ENCODE measurements at regions not wholly inside any gene's neighbourhood (a gene's known extent, or its start where the extent isn't known, plus 50 kb on each side); places are given as distances from the start of the nearest gene placed in this dataset.

DNA sequence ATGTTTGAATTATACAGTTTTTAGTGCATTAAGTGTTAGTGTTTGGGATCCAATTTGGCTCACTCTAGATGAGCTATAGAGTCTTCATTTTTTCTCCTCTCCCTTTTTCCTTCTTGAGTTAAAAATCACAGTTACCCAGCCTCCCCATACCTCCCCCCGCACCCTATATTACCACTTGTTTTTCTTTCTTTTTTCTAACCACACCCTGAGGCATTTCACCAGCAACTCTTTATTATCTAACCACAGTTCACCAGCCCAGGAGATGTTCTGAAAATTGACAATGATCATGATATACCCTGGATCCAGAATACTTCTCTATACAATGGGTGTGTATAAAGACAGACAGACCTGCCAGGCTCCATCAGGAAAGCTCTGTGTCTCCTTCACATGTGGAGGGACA is 86.5 kb upstream of the UBL3 start:
- Histone ChIP-seq H3K9me3 (no peaks in the 10 kb centered on the region), H3K27me3 (ENCODE audit: low read depth) (no peaks in the 10 kb centered on the region), H3K4me1 (peaks cover 10% of the 10 kb centered on the region), H3K4me3 (no peak overlapping the region), H3K36me3 (no peaks in the 10 kb centered on the region), H3K27ac (no peak overlapping the region)
- intact Hi-C loops (cut with DNase I), result no loop called here
- TF ChIP-seq, protein P1, sequence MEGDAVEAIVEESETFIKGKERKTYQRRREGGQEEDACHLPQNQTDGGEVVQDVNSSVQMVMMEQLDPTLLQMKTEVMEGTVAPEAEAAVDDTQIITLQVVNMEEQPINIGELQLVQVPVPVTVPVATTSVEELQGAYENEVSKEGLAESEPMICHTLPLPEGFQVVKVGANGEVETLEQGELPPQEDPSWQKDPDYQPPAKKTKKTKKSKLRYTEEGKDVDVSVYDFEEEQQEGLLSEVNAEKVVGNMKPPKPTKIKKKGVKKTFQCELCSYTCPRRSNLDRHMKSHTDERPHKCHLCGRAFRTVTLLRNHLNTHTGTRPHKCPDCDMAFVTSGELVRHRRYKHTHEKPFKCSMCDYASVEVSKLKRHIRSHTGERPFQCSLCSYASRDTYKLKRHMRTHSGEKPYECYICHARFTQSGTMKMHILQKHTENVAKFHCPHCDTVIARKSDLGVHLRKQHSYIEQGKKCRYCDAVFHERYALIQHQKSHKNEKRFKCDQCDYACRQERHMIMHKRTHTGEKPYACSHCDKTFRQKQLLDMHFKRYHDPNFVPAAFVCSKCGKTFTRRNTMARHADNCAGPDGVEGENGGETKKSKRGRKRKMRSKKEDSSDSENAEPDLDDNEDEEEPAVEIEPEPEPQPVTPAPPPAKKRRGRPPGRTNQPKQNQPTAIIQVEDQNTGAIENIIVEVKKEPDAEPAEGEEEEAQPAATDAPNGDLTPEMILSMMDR (IDR thresholded peaks at IDR 0.05), result no peak
- DNase-seq, result no peak
- no peak for ATAC-seq

DNA sequence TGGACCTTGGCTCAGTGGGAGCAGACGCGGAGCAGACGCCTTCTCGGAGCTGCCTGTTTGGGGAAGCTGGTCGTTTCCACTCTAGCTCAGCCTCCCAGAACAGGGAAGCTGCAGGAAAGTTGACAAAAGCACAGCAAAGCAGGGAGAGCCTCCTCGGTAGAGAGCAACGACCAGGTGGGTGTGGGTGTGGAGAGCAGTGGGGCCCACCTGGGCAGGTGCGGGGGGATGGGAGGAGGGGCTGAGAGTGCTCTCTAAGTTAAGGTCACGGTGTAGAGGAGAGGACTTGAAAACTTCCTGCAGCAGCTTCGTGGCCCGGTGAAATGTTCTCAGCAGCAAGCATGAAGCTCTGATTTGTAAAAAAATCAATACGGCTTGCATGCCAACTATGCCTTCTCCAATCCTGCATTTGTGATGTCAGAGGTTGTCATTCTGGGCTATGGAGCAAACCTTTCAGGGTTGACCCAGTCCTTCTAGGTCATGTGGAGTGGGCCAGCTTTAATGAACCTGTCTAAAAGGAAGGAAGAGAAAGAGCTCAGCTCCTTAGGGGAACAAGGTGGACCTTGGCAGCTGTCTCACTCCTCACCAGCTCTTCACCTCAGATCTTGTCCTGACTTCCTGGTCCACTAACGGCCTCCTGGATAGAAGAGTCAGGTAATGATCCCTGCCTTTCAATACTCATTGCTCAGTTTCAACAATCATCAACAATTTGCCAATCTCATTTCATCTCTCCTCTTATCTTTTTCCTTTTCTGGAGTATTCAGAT is 85.8 kb upstream of the UBL3 start:
- H3K4me1 ChIP-seq, result peaks cover 10% of the 10 kb centered on the region
- H3K36me3 ChIP-seq, result no peaks in the 10 kb centered on the region
- H3K4me3 ChIP-seq, result peak overlapping the region; percentile 29
- no peaks in the 10 kb centered on the region for H3K9me3 ChIP-seq
- H3K27me3 ChIP-seq (ENCODE audit: low read depth), result no peaks in the 10 kb centered on the region
- TF ChIP-seq, protein P1 (IDR thresholded peaks at IDR 0.05), result no peak
- ATAC-seq (peak; percentile 39 to 62), DNase-seq (peak; percentile 51)
- intact Hi-C loops (cut with DNase I), result no loop called here
- H3K27ac ChIP-seq, result no peak overlapping the region

DNA sequence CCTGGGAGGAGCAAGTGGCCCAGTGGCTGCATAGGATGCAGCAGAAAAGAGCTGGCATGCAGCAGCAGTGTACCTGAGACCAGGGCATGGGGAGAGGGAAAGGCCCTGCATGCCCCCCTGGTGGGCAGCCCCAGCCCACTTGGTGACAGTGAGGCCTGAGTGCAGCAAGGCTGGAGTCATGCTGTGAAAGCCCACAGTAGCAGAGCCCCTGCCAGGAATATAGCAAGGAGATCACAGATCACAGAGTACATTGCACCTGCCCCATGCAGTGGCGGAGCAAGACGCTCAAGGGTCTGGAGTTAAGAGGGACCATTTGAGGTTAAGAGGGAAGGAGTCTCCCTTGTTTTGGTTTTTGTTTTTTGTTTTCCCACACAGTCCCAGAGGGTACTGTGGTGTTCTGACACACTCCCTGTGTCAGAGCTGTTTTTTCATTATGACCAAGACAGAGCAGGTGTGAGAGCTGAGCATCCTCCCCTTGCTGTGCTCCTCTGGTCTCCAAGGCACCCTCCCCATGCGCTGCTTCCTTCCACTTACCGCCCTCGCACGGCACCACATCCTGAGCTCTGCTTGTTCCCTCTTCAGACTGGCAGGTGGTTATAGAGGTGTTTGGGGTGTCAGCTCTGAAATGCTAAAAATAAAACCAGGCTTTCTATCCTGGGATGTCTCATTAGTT is 85.0 kb upstream of the UBL3 start:
- peak; percentile 59 for DNase-seq
- H3K4me3 ChIP-seq, result peak overlapping the region; percentile 29
- intact Hi-C loops (cut with DNase I), result no loop called here

DNA sequence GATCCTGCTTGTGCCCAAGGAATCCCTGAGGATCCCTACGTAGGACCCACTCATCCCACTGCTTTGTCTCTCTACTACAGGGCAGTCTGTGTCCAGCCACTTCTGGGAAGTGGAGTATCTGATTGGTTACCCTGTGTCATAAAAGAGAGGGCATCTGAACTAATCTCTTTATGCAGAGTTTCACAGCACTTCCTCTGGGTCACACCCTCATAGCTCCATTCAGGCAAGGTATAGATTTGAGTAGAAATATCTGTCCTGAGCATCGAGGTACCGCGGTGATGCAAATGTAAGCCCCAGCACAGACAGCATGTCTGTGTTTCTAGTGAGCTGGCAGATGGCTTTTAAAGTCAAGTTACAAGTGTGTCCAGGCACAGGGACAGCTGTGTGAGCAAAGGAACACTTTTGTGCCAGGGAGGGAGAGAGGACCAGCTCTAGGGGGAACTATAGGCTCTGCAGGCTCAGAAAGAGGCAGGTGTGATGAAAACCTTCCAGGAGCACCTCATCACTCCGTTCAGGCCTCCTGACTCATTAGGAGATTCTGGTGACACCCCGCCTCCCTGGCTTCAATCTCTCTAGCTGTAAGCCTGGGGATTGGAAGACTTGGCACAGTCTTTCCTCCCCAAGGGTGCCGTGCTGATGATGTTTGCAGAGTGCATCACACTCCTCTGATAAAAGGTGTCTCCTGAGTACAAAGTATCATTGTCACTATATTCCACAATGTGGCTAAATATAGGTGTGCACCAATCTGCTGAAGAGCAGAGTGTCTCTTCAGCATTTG is 84.3 kb upstream of the UBL3 start:
- Histone ChIP-seq H3K27ac (no peak overlapping the region), H3K4me3 (no peak overlapping the region), H3K36me3 (no peaks in the 10 kb centered on the region), H3K4me1 (peaks cover 10% of the 10 kb centered on the region), H3K9me3 (no peaks in the 10 kb centered on the region), H3K27me3 (ENCODE audit: low read depth) (no peaks in the 10 kb centered on the region)
- ATAC-seq (no peak), DNase-seq (no peak)
- TF ChIP-seq, protein P1 (IDR thresholded peaks at IDR 0.05), result no peak
- intact Hi-C loops (cut with DNase I), result no loop called here

More for the DNA sequence above, 85.0 kb upstream of the UBL3 start:
- no peaks in the 10 kb centered on the region for H3K9me3 ChIP-seq
- peaks cover 10% of the 10 kb centered on the region for H3K4me1 ChIP-seq
- H3K36me3 ChIP-seq, result no peaks in the 10 kb centered on the region
- peak; percentile 79 to 84 for ATAC-seq
- H3K27ac ChIP-seq, result no peak overlapping the region
- no peaks in the 10 kb centered on the region for H3K27me3 ChIP-seq (ENCODE audit: low read depth)
- TF ChIP-seq, protein P1 (IDR thresholded peaks at IDR 0.05), result no peak

DNA sequence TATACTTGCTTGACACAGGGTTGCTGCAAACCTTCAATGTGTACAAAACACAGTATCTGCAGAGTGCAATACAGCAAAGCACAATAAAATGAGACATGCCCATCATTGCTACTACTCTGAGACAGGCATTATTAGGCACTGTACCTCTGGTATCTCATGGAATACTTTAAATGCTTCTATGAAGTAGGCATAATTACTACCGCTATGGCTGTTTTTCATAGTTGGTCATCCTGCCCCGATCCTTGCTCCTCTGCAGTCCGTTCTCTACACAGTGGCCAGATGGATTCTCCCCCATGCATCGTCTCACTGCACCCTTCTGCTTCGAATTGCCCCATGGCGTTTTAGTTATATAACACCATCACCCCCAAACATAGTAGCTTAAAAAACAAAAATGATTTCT is 83.0 kb upstream of the UBL3 start:
- Histone ChIP-seq H3K36me3 (no peaks in the 10 kb centered on the region), H3K4me3 (no peak overlapping the region), H3K27ac (no peak overlapping the region), H3K4me1 (peaks cover 10% of the 10 kb centered on the region), H3K9me3 (no peaks in the 10 kb centered on the region), H3K27me3 (ENCODE audit: low read depth) (no peaks in the 10 kb centered on the region)
- TF ChIP-seq, protein P1 (IDR thresholded peaks at IDR 0.05), result no peak
- ATAC-seq (no peak), DNase-seq (no peak)
- intact Hi-C loops (cut with DNase I), result no loop called here

All from lower lobe of right lung (tissue), 2 donors.